Fibroblast of pulmonary artery (primary cell): ENCODE measurements at regions not wholly inside any gene's neighbourhood (a gene's known extent, or its start where the extent isn't known, plus 50 kb on each side); places are given as distances from the start of the nearest gene placed in this dataset.

Experiments used
- DNase-seq: peaks from one replicate; pipeline ENCODE4 v3.0.0-alpha.2; 2010; ENCODE audit warnings: low read depth
- H3K4me3 ChIP-seq: replicated peaks from 2 replicates; pipeline ENCODE4 v1.5.1; 2011; ENCODE audit warnings: low read depth, mild to moderate bottlenecking, control low read depth, low read length, moderate library complexity
- CTCF ChIP-seq: IDR thresholded peaks from 2 replicates; pipeline ENCODE4 v1.5.1; 2011; ENCODE audit warnings: mild to moderate bottlenecking, control low read depth, low read length, inconsistent platforms; ENCODE audit errors: missing control alignments

- TF ChIP-seq CTCF, result no peak
- no peak overlapping the region for H3K4me3 ChIP-seq
- DNase-seq, result no peak
Measured at GRCh38 chr5:6084376-6084775, 294.0 kb downstream of the MED10 start.

GRCh38 chr5:6083311-6083978, 294.9 kb downstream of the MED10 start:
- H3K4me3 ChIP-seq, result no peak overlapping the region
- no peak for DNase-seq
- no peak for TF ChIP-seq CTCF

- no peak overlapping the region for H3K4me3 ChIP-seq
- no peak for TF ChIP-seq CTCF
- no peak for DNase-seq
Measured at GRCh38 chr5:6082685-6083084, 295.7 kb downstream of the MED10 start.

- TF ChIP-seq CTCF, result no peak
- DNase-seq, result no peak
- H3K4me3 ChIP-seq, result no peak overlapping the region
Measured at GRCh38 chr5:6081727-6082210, 296.6 kb downstream of the MED10 start.

GRCh38 chr5:6080930-6081726, 297.2 kb downstream of the MED10 start:
- no peak for TF ChIP-seq CTCF
- no peak for DNase-seq
- H3K4me3 ChIP-seq, result no peak overlapping the region

GRCh38 chr5:6080436-6080835, 297.9 kb downstream of the MED10 start:
- TF ChIP-seq CTCF, result no peak
- DNase-seq, result no peak
- no peak overlapping the region for H3K4me3 ChIP-seq
